Left ventricle myocardium superior (tissue), 1 donor: ENCODE measurements at regions not wholly inside any gene's neighbourhood (a gene's known extent, or its start where the extent isn't known, plus 50 kb on each side); places are given as distances from the start of the nearest gene placed in this dataset.

Experiments
- ATAC-seq: fragments of 200-7000 bp; cut with Tn5 transposase; one replicate; pipeline ENCODE4 v1.9.1; 2020; ENCODE audit warnings: mild to moderate bottlenecking, moderate library complexity
- DNase-seq: peaks from one replicate; pipeline ENCODE4 v3.0.0-alpha.2; 2020
- intact Hi-C: fragments of 100-400 bp; cut with micrococcal nuclease; formaldehyde crosslinking; loops from one replicate; pipeline ENCODE4 v1.11.0; 2022
- donor health status: DM: no; HTN: yes; CAD: no; lungs with severe emphysema.

DNA sequence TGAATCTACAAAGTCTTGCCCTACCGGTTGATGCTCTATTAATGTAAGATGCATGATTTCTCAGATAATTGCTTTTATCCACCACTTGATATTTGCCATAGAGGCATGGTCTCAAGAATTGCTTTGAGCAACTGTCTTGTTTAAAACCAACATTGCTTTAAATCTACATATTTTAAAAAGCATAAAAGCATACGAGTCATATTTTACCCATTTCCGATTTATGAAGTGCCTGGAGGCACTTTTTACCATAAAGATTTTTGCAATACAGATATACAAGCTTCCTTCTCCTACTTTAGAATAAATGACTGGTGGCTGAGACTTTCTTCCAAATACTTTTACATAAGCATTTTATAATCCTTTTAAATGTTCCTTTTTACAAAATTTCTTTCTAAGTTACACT is 517.6 kb downstream of the TXNL1 start:
- DNase-seq (no peak), ATAC-seq (no peak)
- intact Hi-C loops, result no loop called here

DNA sequence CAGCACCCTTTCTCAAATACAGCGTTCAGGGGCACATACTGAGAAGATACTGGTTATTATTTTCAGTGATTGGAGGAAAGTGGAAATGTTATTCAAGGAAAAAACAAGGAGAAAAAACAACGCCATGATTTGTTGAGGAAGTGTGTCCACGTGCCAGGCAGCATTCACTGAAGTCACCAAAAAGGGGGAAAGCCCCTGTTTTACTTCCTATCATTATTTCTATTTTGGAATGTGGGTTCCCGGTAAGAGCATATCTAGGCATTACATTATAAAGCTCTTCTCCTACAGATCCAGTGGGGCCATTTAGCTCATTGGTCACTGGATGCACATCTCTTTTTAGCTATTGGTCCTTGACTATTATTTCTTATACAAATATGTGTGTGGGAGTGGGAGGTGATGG is 518.7 kb downstream of the TXNL1 start:
- DNase-seq, result no peak
- intact Hi-C loops, result no loop called here
- ATAC-seq, result no peak

DNA sequence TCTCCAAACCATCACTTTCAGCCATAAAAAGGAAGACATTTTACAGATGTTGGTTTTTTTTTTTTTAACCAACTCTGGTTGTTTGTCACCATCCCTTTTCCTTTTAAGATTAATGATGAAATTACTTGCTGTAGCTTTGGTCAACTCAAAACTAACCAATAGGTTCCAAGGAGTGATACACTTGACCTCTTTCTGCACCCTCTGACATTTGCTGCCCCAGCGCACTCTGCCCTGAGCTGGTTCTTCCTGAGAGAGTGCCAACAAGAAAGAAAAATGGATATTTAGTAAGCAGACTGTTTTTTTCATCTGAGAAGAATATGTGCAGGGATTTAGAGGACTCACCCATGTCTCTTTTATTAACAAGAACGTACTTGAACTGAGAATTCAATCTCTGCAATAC is 520.0 kb downstream of the TXNL1 start:
- ATAC-seq (no peak), DNase-seq (no peak)
- intact Hi-C loops, result no loop called here

DNA sequence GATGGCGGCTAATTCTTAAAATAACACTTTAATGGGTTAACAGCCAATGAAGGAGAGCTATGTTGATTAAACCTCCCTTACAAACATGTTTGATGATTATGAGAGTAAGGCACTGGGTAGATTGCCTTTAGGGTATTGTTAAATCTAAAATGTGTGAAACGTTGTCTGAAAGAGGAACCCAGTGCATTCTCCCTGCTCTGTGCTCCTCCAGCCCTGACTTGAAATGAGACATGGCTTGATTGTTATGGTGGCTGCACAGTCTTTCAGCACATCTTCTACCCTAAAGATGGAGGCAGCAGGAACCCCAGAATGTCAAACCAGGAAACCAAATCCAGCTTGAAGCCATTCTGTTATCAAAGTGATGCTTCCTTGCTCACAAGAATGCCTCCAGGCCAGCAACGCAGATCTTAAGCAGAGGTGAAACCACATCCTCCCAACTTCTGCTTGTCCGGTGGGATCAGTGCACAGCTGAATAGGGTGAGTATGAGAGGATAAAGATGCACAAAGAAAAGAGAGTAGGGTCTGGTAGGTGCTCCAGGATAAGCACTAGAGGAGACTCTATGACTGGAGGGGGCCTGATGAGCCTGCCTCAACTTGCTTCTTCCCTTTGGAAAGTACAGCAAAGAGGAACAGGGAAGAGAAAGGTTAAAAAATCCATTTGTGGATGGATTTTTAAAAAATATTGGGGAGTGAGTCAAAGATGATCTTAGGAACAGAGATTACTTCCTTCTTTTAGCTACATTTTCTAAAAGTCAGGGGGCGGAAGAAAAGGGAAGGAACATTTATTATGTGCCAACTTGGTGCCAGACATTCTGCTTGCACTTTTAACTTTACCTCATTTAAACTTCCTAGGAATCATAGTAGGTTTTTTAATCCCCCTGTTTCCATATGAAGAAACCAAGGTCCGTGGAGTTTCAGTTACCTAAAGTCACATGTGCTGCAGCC is 523.0 kb downstream of the TXNL1 start:
- no peak for ATAC-seq
- intact Hi-C loops, result no loop called here
- no peak for DNase-seq

GRCh38 chr18:56112984-56113383 is 525.0 kb upstream of the TCF4 start:
- DNase-seq, result no peak
- ATAC-seq, result no peak
- intact Hi-C loops, result no loop called here

DNA sequence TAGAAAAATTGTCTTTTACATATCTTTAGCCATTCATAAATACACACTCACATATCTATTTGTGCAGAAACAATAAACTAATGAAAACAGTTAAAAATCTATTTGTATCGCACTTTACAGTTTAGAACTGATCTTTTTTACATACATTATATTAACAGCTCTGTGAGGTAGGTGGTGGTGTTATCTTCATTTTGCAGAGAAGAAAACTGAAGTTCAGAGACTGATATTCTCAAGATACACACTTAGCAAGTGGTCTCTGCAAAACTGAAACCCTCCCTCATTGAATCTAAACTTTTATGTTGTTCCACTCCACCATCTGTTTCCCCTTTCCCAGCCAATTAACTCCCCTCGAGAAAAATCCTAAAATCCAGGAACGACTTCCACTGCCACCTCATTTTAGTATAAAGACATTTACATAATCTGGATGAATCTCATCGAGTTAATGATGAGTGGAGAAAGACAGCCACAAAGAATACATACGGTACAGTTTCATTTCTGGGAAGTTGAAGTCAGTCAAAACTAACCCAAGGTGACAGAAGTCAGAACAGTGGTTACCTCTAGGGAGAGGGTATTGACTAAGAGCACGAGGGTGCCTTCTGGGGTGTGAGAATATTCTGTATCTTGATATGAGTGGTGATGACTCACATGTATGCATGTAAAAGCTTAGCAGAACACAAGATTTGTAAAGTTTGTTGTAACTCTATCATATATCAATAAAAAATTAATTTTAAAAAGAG is 524.2 kb upstream of the TCF4 start:
- intact Hi-C loops, result no loop called here

GRCh38 chr18:56109757-56110156 is 521.8 kb upstream of the TCF4 start:
- no peak for DNase-seq
- intact Hi-C loops, result no loop called here
- ATAC-seq, result peak; percentile 29

More for the DNA sequence above, 524.2 kb upstream of the TCF4 start:
- ATAC-seq (no peak), DNase-seq (no peak)

GRCh38 chr18:56108478-56109367 is 520.7 kb upstream of the TCF4 start:
- ATAC-seq, result no peak
- no peak for DNase-seq
- intact Hi-C loops, result no loop called here

GRCh38 chr18:56107821-56108477 is 520.0 kb upstream of the TCF4 start:
- ATAC-seq (no peak), DNase-seq (no peak)
- intact Hi-C loops, result no loop called here

DNA sequence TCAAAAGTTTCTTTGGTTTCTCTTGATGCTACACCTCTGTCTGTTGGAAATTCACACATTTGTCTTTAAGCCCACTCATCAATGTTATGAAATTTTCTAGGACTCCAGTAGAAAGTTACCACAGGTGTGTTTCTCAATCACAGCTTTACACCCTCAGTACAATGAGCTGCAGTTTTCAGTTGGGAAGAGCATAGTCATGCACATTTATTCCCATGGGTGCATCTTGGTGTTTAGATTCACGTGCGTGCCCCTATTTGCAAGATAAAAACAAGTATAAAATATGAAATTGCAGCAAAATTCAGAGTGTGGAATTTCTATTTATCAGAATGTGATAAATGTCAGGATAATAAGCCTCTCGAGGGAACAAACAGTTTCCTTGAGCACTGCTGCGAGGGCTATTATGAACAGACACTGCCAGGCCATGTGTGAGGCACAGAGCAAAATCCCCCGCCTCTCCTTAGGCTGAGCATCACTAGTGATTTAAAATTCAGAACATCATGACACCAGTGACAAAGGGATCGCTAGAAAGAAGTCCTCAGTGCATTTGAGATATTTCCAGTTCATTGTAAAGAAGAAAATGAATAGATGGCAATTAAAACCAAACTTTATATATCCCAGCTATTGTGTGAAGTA is 512.2 kb upstream of the TCF4 start:
- DNase-seq, result no peak
- intact Hi-C loops, result no loop called here
- ATAC-seq, result no peak

DNA sequence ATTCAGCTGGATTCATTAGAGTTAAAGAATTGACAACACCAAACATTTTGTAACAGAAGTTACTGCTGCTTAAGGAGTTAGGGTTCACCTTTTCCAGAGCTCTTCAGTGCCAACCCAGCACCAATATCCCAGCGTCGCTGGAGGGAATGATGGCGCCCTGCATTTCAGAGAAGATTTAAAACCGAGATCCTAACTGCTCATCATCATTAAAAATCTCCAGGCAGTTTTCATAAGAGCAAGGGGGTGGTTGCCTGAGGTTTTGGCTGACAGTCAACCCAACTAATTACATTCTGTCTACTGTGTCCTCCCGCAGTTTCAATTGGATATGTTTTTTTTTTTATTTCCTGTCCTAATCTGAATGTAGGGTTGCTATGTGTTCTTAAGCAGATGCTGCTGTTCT is 509.6 kb upstream of the TCF4 start:
- ATAC-seq (no peak), DNase-seq (no peak)
- intact Hi-C loops, result no loop called here

GRCh38 chr18:56096861-56097260 is 508.9 kb upstream of the TCF4 start:
- intact Hi-C loops, result no loop called here

GRCh38 chr18:56089612-56090258 is 501.7 kb upstream of the TCF4 start:
- intact Hi-C loops, result loop anchor here (10.0 kb wide), 1 partner anchor 225 kb away; no protein-coding TSS in a partner anchor
- ATAC-seq, result no peak
- DNase-seq, result no peak

More at GRCh38 chr18:56096861-56097260, 508.9 kb upstream of the TCF4 start:
- DNase-seq (no peak), ATAC-seq (no peak)

- ATAC-seq (no peak), DNase-seq (no peak)
- intact Hi-C loops, result loop anchor here (10.0 kb wide), 1 partner anchor 222 kb away; no protein-coding TSS in a partner anchor
Measured at GRCh38 chr18:56086786-56087185, 498.8 kb upstream of the TCF4 start.

- intact Hi-C loops, result loop anchor here (10.0 kb wide), 1 partner anchor 221 kb away; no protein-coding TSS in a partner anchor
- no peak for DNase-seq
- ATAC-seq, result no peak
Measured at GRCh38 chr18:56086176-56086575, 498.2 kb upstream of the TCF4 start.

DNA sequence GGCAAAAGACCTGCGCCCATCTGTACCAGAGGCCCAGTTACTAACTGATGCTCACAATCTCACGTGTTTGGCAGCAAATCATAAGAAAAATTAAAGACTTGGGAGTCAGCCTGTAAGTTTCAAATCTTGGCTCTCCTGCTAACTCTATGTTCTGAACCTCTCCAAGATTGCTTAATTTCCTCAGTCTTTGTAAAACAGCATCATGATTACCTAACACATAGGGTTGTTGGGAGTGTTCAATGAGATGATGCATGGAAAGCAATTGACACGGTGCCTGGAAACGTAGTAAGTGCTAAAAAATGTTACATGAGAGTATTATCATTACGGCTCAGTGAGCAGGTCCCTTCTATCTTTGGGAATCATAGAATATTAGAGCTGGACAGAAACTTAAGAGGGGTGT is 497.6 kb upstream of the TCF4 start:
- peak; percentile 79 for ATAC-seq
- no peak for DNase-seq
- intact Hi-C loops, result loop anchor here (10.0 kb wide), 1 partner anchor 221 kb away; no protein-coding TSS in a partner anchor

DNA sequence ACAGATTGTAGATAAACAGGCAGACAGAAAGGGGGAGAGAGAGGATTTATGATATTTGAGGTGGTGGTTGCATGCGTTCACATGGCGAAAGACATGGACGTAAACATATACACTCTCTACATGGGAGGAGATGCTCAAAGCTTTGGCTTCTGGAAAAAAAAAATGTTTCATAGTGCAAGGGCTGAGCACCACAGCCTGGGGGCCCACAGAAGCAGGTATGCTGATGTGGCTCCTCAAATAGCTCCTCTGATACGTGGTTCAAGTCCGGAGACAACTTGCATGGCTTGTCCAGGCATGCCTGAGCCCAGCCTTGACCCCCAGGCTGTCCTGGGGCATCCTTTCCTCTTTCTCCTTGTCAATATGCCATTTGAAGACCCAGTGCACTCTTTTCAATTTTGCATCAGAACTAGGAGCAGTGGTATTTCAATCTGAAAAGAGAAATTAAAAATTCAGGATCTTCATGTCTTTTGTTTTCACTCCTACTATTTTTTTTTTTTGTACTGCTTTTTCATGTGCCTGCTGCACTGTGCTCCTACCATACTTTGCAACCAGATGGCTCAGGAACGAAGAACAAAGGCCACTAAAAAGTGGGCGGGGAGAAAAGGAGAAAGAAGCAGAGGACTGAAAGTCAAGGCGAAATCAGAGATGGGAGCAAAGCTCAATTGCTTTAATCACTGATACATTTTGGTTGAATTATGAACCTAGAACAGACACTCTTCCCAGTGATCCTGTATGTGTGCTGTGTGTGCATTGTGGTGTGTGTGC is 495.7 kb upstream of the TCF4 start:
- DNase-seq (no peak), ATAC-seq (peak; percentile 26)
- intact Hi-C loops, result loop anchor here (10.0 kb wide), 1 partner anchor 219 kb away; no protein-coding TSS in a partner anchor
